DND-41 (cell line): ENCODE measurements at regions not wholly inside any gene's neighbourhood (a gene's known extent, or its start where the extent isn't known, plus 50 kb on each side); places are given as distances from the start of the nearest gene placed in this dataset.

Source experiments
- ATAC-seq: fragments of 200-7000 bp; cut with Tn5 transposase; 3 replicates; pipeline ENCODE4 v1.9.1; 2021; ENCODE audit warnings: low read depth; ENCODE audit not compliant: insufficient read depth
- DNase-seq: peaks from one replicate; pipeline ENCODE4 v3.0.0-alpha.2; 2020
- H2AFZ ChIP-seq: 2 replicates; pipeline ENCODE4 v1.6.0; 2012; ENCODE audit warnings: low read depth, low read length
- H3K27ac ChIP-seq: 2 replicates; pipeline ENCODE4 v1.5.1; 2012; ENCODE audit warnings: low read length, inconsistent platforms
- H3K27me3 ChIP-seq: fragments of 200-600 bp; sonication (generic); 2 replicates; pipeline ENCODE4 v1.6.0; 2012; ENCODE audit warnings: low read length, mild to moderate bottlenecking, inconsistent platforms; ENCODE audit not compliant: insufficient read depth, poor library complexity
- H3K36me3 ChIP-seq: 2 replicates; pipeline ENCODE4 v1.5.1; 2012; ENCODE audit warnings: low read length, inconsistent platforms; ENCODE audit not compliant: insufficient read depth
- H3K4me1 ChIP-seq: 2 replicates; pipeline ENCODE4 v1.5.1; 2012; ENCODE audit warnings: mild to moderate bottlenecking, low read length; ENCODE audit not compliant: insufficient read depth
- H3K4me2 ChIP-seq: 2 replicates; pipeline ENCODE4 v1.6.0; 2012; ENCODE audit warnings: mild to moderate bottlenecking, moderate library complexity, low read length, inconsistent platforms; ENCODE audit not compliant: insufficient read depth
- H3K4me3 ChIP-seq, 2 experiments: fragments of 200-600 bp in 1 of 2; shearing (Covaris generic) in 1 of 2; 2 replicates each; pipeline ENCODE4 v1.5.1; 2012 to 2016; ENCODE audit warnings: inconsistent platforms in 2 of 2, low read length in 2 of 2, mild to moderate bottlenecking in 2 of 2, low read depth in 1 of 2, moderate library complexity in 1 of 2
- H3K79me2 ChIP-seq: 2 replicates; pipeline ENCODE4 v1.6.0; 2012; ENCODE audit warnings: low read length, inconsistent platforms; ENCODE audit not compliant: insufficient read depth
- H3K9ac ChIP-seq: 2 replicates; pipeline ENCODE4 v1.6.0; 2012; ENCODE audit warnings: low read depth, mild to moderate bottlenecking, inconsistent platforms, low read length, moderate library complexity
- H3K9me3 ChIP-seq: 2 replicates; pipeline ENCODE4 v1.5.1; 2012; ENCODE audit warnings: low read length, moderate library complexity, mild to moderate bottlenecking, inconsistent platforms; ENCODE audit not compliant: insufficient read depth, severe bottlenecking
- H4K20me1 ChIP-seq: 2 replicates; pipeline ENCODE4 v1.6.0; 2012; ENCODE audit warnings: low read length; ENCODE audit not compliant: insufficient read depth
- EZH2 ChIP-seq: IDR thresholded peaks from 3 replicates; pipeline ENCODE4 v1.6.1; 2012; ENCODE audit warnings: borderline replicate concordance, low read depth, mild to moderate bottlenecking, moderate library complexity, low read length, inconsistent platforms; ENCODE audit not compliant: severe bottlenecking
- TF ChIP-seq, protein P1 (sequence below): IDR thresholded peaks from 2 replicates; pipeline ENCODE4 v1.5.1; 2012; ENCODE audit warnings: borderline replicate concordance, low read length, moderate library complexity, mild to moderate bottlenecking; ENCODE audit not compliant: poor library complexity, severe bottlenecking; ENCODE audit errors: extremely low read depth

DNA sequence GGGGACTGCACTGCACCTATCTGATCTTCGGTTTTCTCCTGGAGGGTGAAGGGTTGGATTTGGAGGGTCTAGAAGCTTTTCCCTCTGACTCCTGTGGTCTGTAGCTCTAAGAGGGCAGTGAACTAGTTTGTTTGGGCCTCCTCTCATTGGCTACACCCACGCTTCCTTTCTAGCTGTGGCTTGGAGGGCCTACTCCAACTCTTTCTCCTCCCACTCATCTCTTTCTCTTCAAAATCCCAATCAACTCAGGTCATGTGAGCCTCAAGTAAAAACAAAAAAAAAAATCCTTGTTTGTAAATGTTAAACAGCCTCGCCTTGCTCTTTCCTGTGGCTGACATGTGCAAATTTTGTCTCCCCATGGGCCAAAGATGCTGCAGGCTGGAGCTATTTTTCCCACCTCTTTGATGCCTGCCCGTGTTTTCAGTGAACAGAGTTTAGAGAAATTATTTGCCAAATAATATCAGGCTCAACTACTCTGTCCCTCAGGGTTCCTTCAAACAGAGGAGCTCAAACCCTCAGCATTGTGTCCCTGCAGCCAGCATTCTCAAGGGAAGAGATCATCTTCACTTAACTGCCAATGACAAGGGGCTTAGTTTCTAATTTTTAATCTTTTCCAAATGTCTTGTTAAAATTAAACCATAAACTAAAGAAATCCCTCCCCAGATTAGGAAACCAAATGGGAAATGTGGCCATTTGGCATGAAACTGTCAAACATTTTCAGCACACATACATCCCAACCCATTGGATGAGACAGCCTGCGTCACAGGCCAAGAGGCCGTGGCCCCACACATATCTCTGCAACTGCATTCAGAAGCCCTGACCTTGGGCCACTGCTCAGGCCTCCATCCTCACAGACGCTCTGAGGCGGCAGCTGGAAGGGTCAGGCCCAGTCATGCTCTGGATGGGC, 114.8 kb upstream of the THBS1 start:
- TF ChIP-seq, protein P1, sequence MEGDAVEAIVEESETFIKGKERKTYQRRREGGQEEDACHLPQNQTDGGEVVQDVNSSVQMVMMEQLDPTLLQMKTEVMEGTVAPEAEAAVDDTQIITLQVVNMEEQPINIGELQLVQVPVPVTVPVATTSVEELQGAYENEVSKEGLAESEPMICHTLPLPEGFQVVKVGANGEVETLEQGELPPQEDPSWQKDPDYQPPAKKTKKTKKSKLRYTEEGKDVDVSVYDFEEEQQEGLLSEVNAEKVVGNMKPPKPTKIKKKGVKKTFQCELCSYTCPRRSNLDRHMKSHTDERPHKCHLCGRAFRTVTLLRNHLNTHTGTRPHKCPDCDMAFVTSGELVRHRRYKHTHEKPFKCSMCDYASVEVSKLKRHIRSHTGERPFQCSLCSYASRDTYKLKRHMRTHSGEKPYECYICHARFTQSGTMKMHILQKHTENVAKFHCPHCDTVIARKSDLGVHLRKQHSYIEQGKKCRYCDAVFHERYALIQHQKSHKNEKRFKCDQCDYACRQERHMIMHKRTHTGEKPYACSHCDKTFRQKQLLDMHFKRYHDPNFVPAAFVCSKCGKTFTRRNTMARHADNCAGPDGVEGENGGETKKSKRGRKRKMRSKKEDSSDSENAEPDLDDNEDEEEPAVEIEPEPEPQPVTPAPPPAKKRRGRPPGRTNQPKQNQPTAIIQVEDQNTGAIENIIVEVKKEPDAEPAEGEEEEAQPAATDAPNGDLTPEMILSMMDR: no peak
- no peak for TF ChIP-seq EZH2
- H3K4me1 ChIP-seq: no peaks in the 10 kb centered on the region
- ATAC-seq: no peak

DNA sequence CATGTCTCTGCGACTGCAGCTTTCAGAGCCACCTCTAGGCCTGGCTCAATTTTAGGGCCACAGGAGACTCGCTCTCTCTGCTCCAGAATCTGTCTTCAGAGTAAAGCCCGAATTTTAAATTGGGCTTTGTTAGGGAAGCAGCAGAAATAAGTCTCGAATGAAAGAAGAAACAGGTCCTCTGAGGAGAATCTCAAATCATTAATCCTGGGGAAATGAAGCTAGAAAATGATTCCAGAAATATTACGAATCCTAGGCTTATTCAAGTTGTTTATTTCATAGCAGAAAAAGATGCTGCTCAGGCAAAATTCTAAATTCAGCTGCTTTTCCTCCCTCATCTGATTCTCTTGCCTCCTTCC, 114.2 kb upstream of the THBS1 start:
- TF ChIP-seq, protein P1: no peak
- no peak for TF ChIP-seq EZH2
- H3K4me3 ChIP-seq: no peak overlapping the region
- H3K4me1 ChIP-seq: no peaks in the 10 kb centered on the region
- H3K79me2 ChIP-seq: no peaks in the 10 kb centered on the region
- H3K27me3 ChIP-seq: no peaks in the 10 kb centered on the region
- H3K9me3 ChIP-seq: no peaks in the 10 kb centered on the region
- H3K27ac ChIP-seq: no peak overlapping the region
- no peak overlapping the region for H2AFZ ChIP-seq
- H3K36me3 ChIP-seq: no peaks in the 10 kb centered on the region
- no peak for DNase-seq
- H3K4me2 ChIP-seq: no peak overlapping the region
- H4K20me1 ChIP-seq: no peaks in the 10 kb centered on the region
- no peak overlapping the region for H3K9ac ChIP-seq
- no peak for ATAC-seq

More for the DNA sequence above, 114.8 kb upstream of the THBS1 start:
- H3K9ac ChIP-seq: no peak overlapping the region
- DNase-seq: no peak
- H3K4me3 ChIP-seq: no peak overlapping the region
- H3K4me2 ChIP-seq: no peak overlapping the region
- no peaks in the 10 kb centered on the region for H3K79me2 ChIP-seq
- no peaks in the 10 kb centered on the region for H3K27me3 ChIP-seq
- no peak overlapping the region for H3K27ac ChIP-seq
- no peak overlapping the region for H2AFZ ChIP-seq
- H3K9me3 ChIP-seq: no peaks in the 10 kb centered on the region
- no peaks in the 10 kb centered on the region for H4K20me1 ChIP-seq
- H3K36me3 ChIP-seq: no peaks in the 10 kb centered on the region

DNA sequence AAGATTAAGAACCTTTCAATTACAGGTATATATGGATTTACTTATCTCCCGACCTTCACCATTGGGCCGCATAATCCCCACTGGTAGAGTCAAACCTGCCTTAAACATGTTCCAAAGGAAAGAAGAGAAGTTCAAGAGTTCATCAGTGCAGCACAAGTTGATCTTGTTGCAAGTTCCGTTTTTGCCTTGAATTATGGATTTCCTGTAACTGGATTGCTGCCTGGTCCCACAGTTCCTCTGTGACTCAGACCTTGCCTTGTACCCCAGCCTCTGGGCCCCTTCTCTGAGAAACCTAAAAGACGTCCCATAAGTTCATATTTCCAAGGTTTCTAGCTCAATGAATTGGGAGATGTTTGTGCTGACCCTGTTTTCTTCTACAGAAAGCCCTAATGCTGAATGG, 112.5 kb upstream of the THBS1 start:
- Histone ChIP-seq H3K27ac (no peak overlapping the region), H3K4me3 (no peak overlapping the region), H3K36me3 (no peaks in the 10 kb centered on the region), H3K9ac (no peak overlapping the region), H3K4me2 (no peak overlapping the region), H3K79me2 (no peaks in the 10 kb centered on the region), H4K20me1 (no peaks in the 10 kb centered on the region), H3K9me3 (no peaks in the 10 kb centered on the region), H3K4me1 (no peaks in the 10 kb centered on the region), H3K27me3 (no peaks in the 10 kb centered on the region), H2AFZ (no peak overlapping the region)
- ATAC-seq (no peak), DNase-seq (no peak)
- TF ChIP-seq, protein P1: no peak
- no peak for TF ChIP-seq EZH2
